Left ventricle myocardium inferior (tissue), 1 donor: ENCODE measurements at regions not wholly inside any gene's neighbourhood (a gene's known extent, or its start where the extent isn't known, plus 50 kb on each side); places are given as distances from the start of the nearest gene placed in this dataset.
A peak's percentile ranks its signal among the peaks of the same experiment; 100 is the strongest.

ENCODE experiments used
- DNase-seq: peaks from one replicate; pipeline ENCODE4 v3.0.0-alpha.2; 2020
- H3K27ac ChIP-seq: fragments of 200-600 bp; replicated peaks from 2 replicates; pipeline ENCODE4 v1.8.0; 2021
- H3K27me3 ChIP-seq: fragments of 200-600 bp; 2 replicates; pipeline ENCODE4 v1.8.0; 2021; ENCODE audit warnings: low read depth
- H3K36me3 ChIP-seq: fragments of 200-600 bp; 2 replicates; pipeline ENCODE4 v1.8.0; 2021
- H3K4me1 ChIP-seq: fragments of 200-600 bp; 2 replicates; pipeline ENCODE4 v1.8.0; 2021
- H3K4me3 ChIP-seq: fragments of 200-600 bp; 2 replicates; pipeline ENCODE4 v1.8.0; 2021; ENCODE audit warnings: mild to moderate bottlenecking, moderate library complexity
- H3K9me3 ChIP-seq: fragments of 200-600 bp; replicated peaks from 2 replicates; pipeline ENCODE4 v1.8.0; 2021
- CTCF ChIP-seq: fragments of 200-600 bp; IDR thresholded peaks from 2 replicates; pipeline ENCODE4 v1.8.0; 2021; ENCODE audit warnings: antibody characterized with exemption, mild to moderate bottlenecking, borderline replicate concordance
- intact Hi-C: fragments of 100-400 bp; cut with micrococcal nuclease; formaldehyde crosslinking; loops from one replicate; pipeline ENCODE4 v1.11.0; 2022
- donor health status: DM: no; HTN: yes; CAD: no; lungs with severe emphysema.

DNA sequence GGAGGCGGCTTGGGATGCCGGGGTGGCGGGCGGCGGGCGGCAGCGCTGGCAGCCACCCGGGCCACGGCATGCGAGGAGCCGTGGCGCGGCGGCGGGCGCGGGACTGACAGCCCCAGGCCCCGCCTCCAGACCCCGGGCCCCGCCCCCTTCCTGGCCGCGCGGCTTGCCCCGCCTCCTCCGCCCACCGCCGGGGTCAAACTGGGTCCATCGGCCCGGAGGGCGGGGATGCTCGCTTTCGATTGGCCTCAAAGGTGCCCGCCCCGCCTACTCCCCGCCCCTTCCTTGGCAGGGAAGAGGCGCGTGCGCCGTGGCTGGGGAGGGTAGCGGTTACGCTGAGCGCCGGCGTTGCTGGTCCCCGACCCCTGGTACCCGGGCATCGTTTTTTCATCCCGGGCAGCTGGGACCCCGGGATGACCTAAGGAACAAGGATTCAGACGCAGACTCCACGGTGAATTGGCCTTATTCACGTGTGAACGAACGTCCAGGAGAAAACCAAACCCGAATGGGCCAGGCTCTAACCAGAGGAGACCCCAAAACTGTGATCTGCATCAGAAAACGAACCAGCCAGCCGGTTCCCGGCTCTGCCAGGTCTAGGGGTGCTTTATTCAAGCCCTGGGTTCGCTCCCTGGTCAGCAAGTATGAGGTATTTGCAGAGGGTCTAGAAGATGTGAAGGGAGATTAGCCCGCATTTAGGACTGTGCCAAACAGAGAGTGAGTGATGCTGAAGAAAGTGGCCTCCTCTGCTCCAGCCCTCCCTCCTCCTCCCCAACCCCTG, 117.2 kb upstream of the GUCA2B start:
- Histone ChIP-seq H3K4me3 (peak overlapping the region; percentile 87), H3K36me3 (no peaks in the 10 kb centered on the region), H3K27me3 (no peaks in the 10 kb centered on the region), H3K27ac (peak overlapping the region; percentile 83), H3K9me3 (no peaks in the 10 kb centered on the region), H3K4me1 (peaks cover 22% of the 10 kb centered on the region)
- peak; percentile 98 for DNase-seq
- TF ChIP-seq CTCF, result no peak
- intact Hi-C loops, result loop anchor here (10.0 kb wide), 1 partner anchor 121 kb away; the partner anchor contains the start of gene HIVEP3

- peak overlapping the region; percentile 83 for H3K27ac ChIP-seq
- peak; percentile 57 for TF ChIP-seq CTCF
- peak; percentile 63 for DNase-seq
- no peaks in the 10 kb centered on the region for H3K36me3 ChIP-seq
- no peaks in the 10 kb centered on the region for H3K9me3 ChIP-seq
- H3K4me3 ChIP-seq, result peak overlapping the region; percentile 87
- intact Hi-C loops, result loop anchor here (10.0 kb wide), 1 partner anchor 121 kb away; the partner anchor contains the start of gene HIVEP3
- peaks cover 22% of the 10 kb centered on the region for H3K4me1 ChIP-seq
- H3K27me3 ChIP-seq, result no peaks in the 10 kb centered on the region
These were observed 116.6 kb upstream of the HIVEP3 start for GRCh38 chr1:42035205-42035829.

- Histone ChIP-seq H3K9me3 (no peaks in the 10 kb centered on the region), H3K36me3 (no peaks in the 10 kb centered on the region), H3K4me1 (peaks cover 22% of the 10 kb centered on the region), H3K27ac (peak overlapping the region; percentile 83), H3K27me3 (no peaks in the 10 kb centered on the region), H3K4me3 (peak overlapping the region; percentile 87)
- TF ChIP-seq CTCF, result no peak
- intact Hi-C loops, result loop anchor here (10.0 kb wide), 1 partner anchor 120 kb away; the partner anchor contains the start of gene HIVEP3
- DNase-seq, result no peak
These were observed 115.7 kb upstream of the HIVEP3 start for GRCh38 chr1:42034426-42034825.

DNA sequence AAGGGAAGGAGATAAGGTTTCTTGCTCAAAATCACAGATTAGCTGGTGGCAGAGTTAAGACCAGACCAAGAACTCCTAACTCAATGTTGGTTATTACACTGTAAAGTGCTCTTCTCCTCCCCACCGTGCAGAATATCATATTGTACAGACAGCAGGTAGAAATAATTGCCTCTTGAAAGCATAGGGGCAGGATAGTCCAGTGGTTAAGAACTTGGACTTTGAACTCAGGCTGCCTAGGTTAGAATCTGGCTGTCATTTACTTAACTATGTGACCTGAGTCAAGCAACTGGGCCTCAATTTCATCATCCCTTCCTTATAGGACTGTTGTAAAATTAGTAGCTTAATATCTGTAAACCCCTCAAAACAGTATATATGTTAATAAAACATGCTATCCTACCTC, 114.9 kb upstream of the HIVEP3 start:
- no peaks in the 10 kb centered on the region for H3K9me3 ChIP-seq
- no peaks in the 10 kb centered on the region for H3K27me3 ChIP-seq
- intact Hi-C loops, result loop anchor here (10.0 kb wide), 1 partner anchor 119 kb away; the partner anchor contains the start of gene HIVEP3
- H3K36me3 ChIP-seq, result no peaks in the 10 kb centered on the region
- no peak for TF ChIP-seq CTCF
- H3K4me3 ChIP-seq, result no peak overlapping the region
- no peak overlapping the region for H3K27ac ChIP-seq
- DNase-seq, result no peak
- peaks cover 22% of the 10 kb centered on the region for H3K4me1 ChIP-seq

DNA sequence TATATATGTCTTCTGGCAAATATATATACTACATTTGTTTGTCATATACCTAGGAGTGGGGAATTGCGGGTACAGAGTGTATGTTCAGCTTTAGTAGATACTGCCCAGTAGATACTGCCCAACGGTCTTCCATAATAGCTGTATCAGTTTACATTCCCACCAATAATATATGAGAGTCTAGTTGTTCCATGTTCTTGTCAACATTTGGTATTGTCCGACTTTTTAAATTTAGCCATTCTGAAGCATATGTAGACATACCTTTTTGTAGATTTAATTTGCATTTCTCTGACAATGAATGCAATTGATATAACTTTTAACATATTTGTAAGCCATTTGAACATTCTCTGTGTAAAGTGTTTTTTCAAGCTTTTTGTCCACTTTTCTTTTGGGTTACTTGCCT, 99.0 kb upstream of the HIVEP3 start:
- no peak overlapping the region for H3K27ac ChIP-seq
- intact Hi-C loops, result no loop called here
- no peaks in the 10 kb centered on the region for H3K27me3 ChIP-seq
- peaks cover 14% of the 10 kb centered on the region for H3K9me3 ChIP-seq
- H3K4me3 ChIP-seq, result no peak overlapping the region
- no peak for DNase-seq
- no peak for TF ChIP-seq CTCF
- H3K4me1 ChIP-seq, result peaks cover 10% of the 10 kb centered on the region
- H3K36me3 ChIP-seq, result no peaks in the 10 kb centered on the region
